ENCODE measurements at regions not wholly inside any gene's neighbourhood (a gene's known extent, or its start where the extent isn't known, plus 50 kb on each side); places are given as distances from the start of the nearest gene placed in this dataset.
"Not testable (repeated sequence)": the region's sequence is repeated elsewhere in the genome, so short reads cannot be mapped to it uniquely, and the experiment has no call there.

DNA sequence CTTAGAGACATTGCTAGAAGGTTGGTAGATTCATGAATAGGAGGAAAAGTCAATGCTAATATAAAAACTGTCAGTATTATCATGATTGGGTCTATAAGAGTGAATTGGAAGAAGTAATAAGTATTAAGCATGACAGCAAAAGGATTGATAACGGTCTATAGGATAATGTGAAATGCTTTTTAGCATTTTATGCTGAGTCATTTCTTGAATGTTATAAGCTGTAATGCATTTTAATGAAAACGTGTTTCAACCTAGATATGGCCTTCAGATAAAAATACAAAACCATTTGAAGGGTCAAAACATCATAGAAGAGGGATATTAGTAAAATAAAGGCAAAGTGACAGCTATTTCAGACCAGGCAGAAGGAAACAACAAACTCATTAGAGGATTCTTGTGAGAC lies 353.5 kb downstream of the SH2D1A start:
- no peak for DNase-seq (ENCODE audit: low spot score)

DNA sequence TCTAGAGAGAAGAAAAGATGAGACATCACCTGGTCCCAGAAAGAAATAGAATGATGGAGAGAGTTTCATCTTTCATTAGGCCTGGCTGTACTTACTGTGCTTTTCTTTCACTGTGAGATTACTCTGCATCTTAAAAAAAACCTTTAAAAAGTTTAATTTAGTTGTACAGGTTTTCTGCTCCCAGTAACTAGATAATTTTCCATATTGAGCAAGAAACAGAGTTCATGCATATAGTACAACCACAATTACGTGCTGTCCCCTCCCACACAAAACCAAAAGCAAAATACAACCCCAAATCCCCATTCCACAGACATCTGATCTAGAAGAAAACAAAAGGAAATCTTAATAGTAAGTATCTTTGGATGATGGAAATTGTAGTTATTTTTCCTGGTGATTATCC lies 371.2 kb downstream of the SH2D1A start:
- DNase-seq (ENCODE audit: low spot score), result no peak

DNA sequence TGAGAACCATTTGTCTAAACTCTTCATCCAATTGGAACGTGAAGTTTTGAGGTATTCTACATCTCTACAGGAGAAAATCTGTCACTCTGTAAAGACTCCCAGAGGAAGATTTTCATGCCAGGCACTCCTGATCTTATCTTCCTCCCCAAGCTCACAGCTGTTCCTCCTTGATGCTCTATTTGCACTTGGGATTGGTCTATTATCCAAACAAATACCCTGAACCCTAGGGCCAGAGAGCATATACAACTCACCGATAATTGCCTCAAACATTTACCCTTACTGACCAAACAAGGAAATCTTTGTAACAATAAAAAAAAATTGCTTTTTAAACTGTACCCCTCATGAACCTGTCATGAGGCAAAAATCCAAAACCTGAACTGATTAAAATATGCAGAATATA lies 372.7 kb downstream of the SH2D1A start:
- DNase-seq (ENCODE audit: low spot score), result no peak

- no peak for DNase-seq (ENCODE audit: low spot score)
These were observed 374.2 kb downstream of the SH2D1A start for GRCh38 chrX:124720532-124720931.

- no peak for DNase-seq (ENCODE audit: low spot score)
These were observed 379.1 kb downstream of the SH2D1A start for GRCh38 chrX:124725502-124725901.

GRCh38 chrX:124726292-124726691 lies 379.9 kb downstream of the SH2D1A start:
- no peak for DNase-seq (ENCODE audit: low spot score)

DNA sequence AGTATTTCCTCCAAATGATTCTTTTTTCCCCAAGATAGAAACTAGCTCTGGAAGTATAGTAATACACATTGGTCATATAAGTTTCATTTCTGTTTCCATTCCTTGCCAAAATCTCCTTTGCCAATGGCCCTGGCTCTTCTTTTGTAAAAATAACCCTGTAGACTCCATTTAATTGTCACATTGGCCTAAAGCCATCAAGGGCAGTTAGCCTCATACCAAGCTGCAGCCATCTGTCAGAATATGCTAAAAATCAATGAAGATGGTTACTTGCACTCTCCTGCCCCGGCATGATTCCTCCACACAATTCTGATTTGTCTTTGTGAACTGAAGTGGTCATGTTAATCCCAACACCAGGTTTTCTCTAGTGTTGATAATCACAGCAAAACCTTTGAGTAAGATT lies 380.5 kb downstream of the SH2D1A start:
- DNase-seq (ENCODE audit: low spot score), result no peak

GRCh38 chrX:124736553-124737270 lies 390.3 kb downstream of the SH2D1A start:
- DNase-seq (ENCODE audit: low spot score), result no peak

- DNase-seq (ENCODE audit: low spot score), result no peak
These were observed 391.4 kb downstream of the SH2D1A start for GRCh38 chrX:124737771-124738170.

- no peak for DNase-seq (ENCODE audit: low spot score)
These were observed 400.9 kb downstream of the SH2D1A start for GRCh38 chrX:124747295-124747694.

GRCh38 chrX:124764354-124764753 lies 418.0 kb downstream of the SH2D1A start:
- DNase-seq (ENCODE audit: low spot score), result no peak

DNA sequence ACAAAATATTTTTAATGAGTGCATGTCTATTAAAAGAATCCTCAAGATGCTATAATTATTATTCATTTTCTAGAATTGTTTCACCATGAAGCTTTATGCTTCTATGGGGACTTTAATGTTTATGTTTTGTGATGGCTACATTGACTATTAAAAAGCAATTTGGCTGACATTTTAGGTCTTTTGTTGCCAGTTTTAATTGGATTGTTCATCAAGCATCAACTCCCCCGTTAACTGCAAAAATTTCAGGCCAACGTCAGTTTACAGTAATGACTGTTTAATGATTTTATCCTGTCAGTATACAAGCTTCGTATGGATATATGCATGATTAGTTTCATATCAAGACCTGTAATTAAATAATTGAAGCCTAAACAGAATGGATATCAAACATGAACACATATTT lies 422.8 kb downstream of the SH2D1A start:
- no peak for DNase-seq (ENCODE audit: low spot score)

- no peak for DNase-seq (ENCODE audit: low spot score)
These were observed 424.9 kb downstream of the SH2D1A start for GRCh38 chrX:124771292-124771691.

DNA sequence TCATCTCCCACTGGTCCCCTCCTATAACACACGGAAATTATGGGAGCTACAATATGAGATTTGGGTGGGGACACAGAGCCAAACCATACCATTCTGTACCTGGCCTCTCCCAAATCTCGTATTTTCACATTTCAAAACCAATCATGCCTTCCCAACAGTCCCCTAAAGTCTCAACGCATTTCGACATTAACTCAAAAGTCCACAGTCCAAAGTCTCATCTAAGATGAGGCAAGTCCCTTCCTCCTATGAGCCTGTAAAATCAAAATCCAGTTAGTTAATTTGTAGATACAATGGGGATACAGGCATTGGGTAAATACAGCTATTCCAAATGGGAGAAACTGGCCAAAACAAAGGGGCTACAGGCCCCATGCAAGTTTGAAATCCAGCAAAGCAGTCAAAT lies 441.9 kb downstream of the SH2D1A start:
- DNase-seq (ENCODE audit: low spot score), result not testable (repeated sequence)

GRCh38 chrX:124789874-124790273 lies 443.5 kb downstream of the SH2D1A start:
- not testable (repeated sequence) for DNase-seq (ENCODE audit: low spot score)

DNA sequence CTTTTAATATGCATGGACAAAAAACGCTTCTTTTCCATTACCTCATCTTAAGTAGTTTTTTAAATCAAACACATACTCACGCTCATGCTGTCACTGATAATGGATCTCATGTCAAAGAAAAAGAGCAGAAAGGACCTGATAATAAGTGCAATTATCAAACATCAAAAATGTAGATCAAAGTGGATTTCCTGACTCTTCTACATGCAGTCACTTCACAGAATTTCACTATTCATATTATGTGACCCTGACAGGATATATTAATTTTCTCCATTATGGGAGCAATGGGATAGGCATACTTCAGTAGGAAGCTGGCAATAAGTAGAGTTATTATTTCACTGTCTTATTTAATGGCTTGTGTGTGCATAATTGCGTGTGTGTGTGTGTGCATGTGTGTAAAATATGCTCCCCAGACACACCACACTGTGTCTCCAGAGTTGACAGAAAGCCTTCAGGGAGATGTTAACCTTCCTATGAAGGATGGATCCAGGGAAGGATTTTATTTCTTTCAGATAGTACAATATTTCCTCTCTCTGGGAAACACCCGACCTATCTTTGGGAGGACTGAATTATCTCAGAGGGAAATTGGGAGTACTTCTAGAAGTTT lies 445.2 kb downstream of the SH2D1A start:
- DNase-seq (ENCODE audit: low spot score), result no peak

DNA sequence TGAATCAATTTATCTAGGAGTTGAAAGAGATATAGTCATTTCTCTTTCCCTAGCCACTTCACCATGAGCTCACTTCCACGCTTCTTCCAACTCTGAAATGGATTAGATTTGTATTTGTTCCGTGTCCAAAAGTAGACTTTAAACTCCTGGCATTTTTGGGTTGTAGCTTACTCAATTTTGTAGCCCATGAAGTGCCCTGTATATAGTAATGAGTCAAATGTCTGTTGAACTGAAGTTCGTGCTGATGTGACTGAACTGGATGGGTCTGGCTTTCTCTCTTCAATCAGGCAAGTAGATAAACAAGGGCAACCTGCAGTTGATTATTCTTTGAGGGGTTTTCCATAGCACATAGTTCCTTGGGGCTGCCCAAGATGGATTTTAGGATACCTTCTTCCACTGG lies 450.6 kb downstream of the SH2D1A start:
- DNase-seq (ENCODE audit: low spot score), result no peak

- no peak for DNase-seq (ENCODE audit: low spot score)
These were observed 458.6 kb downstream of the SH2D1A start for GRCh38 chrX:124804962-124805361.

DNA sequence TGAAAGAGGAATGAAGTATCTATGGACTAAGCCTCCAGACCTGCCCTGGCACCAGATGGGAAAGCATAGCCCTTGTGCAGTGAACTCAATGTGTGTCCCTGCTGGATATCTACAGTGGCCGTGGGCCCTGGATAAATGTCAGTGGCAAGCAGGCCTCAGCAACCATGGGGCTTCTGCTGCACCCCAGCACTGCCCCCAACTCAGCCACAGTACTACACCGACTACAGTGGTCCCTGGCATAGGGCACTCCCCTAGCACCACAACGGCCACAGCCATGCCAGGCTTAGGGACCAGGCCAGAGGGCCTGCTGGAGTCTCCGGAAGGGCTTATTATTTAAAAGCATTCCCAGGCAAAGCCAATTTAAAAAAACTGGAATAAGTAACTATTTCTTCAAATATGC lies 459.1 kb downstream of the SH2D1A start:
- DNase-seq (ENCODE audit: low spot score), result no peak

DNA sequence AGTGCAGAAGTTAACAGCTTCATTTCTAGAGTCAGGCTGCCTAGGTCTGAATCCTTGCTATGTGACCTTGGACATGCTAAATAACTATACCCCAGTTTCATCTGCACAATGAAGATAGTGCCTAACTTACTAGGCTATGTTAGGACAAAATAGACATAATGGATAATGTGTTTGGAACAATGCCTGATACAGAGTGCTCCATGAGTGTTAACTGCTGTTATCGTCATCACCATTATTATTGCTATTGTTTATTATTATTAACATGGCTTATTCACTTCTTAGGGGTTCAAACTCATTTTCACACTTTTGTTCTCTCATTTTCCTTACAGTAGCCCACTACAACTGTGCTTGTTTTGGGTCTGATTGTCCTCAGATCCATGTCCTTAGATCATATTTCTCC lies 467.7 kb downstream of the SH2D1A start:
- DNase-seq (ENCODE audit: low spot score), result no peak

- no peak for DNase-seq (ENCODE audit: low spot score)
These were observed 471.7 kb downstream of the SH2D1A start for GRCh38 chrX:124818033-124818432.

DNA sequence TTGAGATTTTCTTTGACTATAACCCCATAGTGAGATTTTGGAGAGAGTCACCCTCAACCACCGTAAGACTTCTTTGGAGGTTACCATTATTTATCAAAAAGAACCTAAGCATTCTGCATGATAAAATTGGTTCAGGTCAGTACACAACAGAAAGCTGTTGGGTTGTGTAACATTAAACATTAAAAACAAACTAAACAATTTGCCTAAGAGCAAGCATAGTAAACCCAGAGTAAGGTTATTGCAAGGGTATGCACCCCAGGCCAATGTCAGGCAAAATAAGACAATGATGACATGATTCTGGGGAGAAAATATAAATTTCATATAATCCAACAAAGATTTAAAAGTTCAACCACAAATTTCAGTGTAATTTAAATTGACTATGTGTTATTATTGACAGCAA lies 472.4 kb downstream of the SH2D1A start:
- DNase-seq (ENCODE audit: low spot score), result no peak

- no peak for DNase-seq (ENCODE audit: low spot score)
These were observed 474.4 kb downstream of the SH2D1A start for GRCh38 chrX:124820738-124821137.

All from A172 (cell line).